GM12878 (cell line): ENCODE measurements at regions not wholly inside any gene's neighbourhood (a gene's known extent, or its start where the extent isn't known, plus 50 kb on each side); places are given as distances from the start of the nearest gene placed in this dataset.

Experiments
- ATAC-seq: fragments of 200-7000 bp; cut with Tn5 transposase; 3 replicates; pipeline ENCODE4 v1.9.1; 2020; ENCODE audit warnings: mild to moderate bottlenecking, moderate library complexity
- BruUV-seq: library from RNA; stranded (reverse); fragments of 400-500 nt; replicated peaks from 2 replicates; lab custom pipeline; 2021; lab: Mats Ljungman, UMichigan
- CTCF ChIA-PET: fragments of 300-600 bp; sonication (Branson Sonifier 250); formaldehyde crosslinking; extraction: SDS; loops from one replicate; lab custom pipeline; 2021; ENCODE audit warnings: inconsistent platforms; lab: Yijun Ruan, JAX
- POLR2A ChIA-PET: fragments of 350-600 bp; formaldehyde crosslinking; extraction: SDS; loops from one replicate; lab custom pipeline; 2021; ENCODE audit warnings: inconsistent platforms; lab: Charles Lee
- RAD21 ChIA-PET: fragments of 300-600 bp; sonication (Branson Sonifier 250); formaldehyde crosslinking; loops from one replicate; lab custom pipeline; 2023; ENCODE audit warnings: antibody characterized with exemption; ENCODE audit not compliant: unreplicated experiment; lab: Charles Lee
- SMC1A ChIA-PET: fragments of 300-600 bp; sonication (Branson Sonifier 250); formaldehyde crosslinking; loops from one replicate; lab custom pipeline; 2023; ENCODE audit not compliant: unreplicated experiment, uncharacterized antibody; lab: Charles Lee
- DNase-seq: peaks from one replicate; pipeline ENCODE4 v3.0.0-alpha.2; 2011; ENCODE audit warnings: low read depth, low spot score
- FAIRE-seq: peaks from 3 replicates; lab custom pipeline; 2011; peaks lifted over from hg19 to GRCh38; lab: Jason Lieb, UNC
- H2AFZ ChIP-seq: 2 replicates; pipeline ENCODE4 v1.6.0; 2011; ENCODE audit warnings: low read depth, low read length, control low read depth; ENCODE audit not compliant: control insufficient read depth
- H3K27ac ChIP-seq: 2 replicates; pipeline ENCODE4 v1.5.1; 2011; ENCODE audit warnings: control low read depth; ENCODE audit not compliant: control insufficient read depth, insufficient read depth
- H3K27me3 ChIP-seq, 2 experiments: replicated peaks in 1 of 2; 2 replicates each; pipeline versions ENCODE4 v1.6.0 to v1.6.1; 2011; ENCODE audit warnings: low read length in 1 of 2; ENCODE audit not compliant: control insufficient read depth in 2 of 2, insufficient read depth in 2 of 2
- H3K36me3 ChIP-seq, 2 experiments: 2 replicates each; pipeline ENCODE4 v1.5.1; 2011; ENCODE audit warnings: low read length in 1 of 2; ENCODE audit not compliant: control insufficient read depth in 2 of 2, insufficient read depth in 2 of 2
- H3K4me1 ChIP-seq: 2 replicates; pipeline ENCODE4 v1.6.1; 2011; ENCODE audit warnings: mild to moderate bottlenecking, low read length, moderate library complexity, mixed read lengths; ENCODE audit not compliant: control insufficient read depth, insufficient read depth
- H3K4me2 ChIP-seq: 2 replicates; pipeline ENCODE4 v1.6.0; 2011; ENCODE audit warnings: control low read depth; ENCODE audit not compliant: control insufficient read depth, insufficient read depth
- H3K4me3 ChIP-seq: fragments of 200-600 bp; sonication (generic); 2 replicates; pipeline ENCODE4 v1.5.1; 2016
- H3K79me2 ChIP-seq: 2 replicates; pipeline ENCODE4 v1.6.0; 2011; ENCODE audit warnings: low read length; ENCODE audit not compliant: control insufficient read depth, insufficient read depth
- H3K9ac ChIP-seq: 2 replicates; pipeline ENCODE4 v1.8.0; 2011; ENCODE audit warnings: low read length, control low read depth, mixed read lengths; ENCODE audit not compliant: control insufficient read depth, insufficient read depth
- H3K9me3 ChIP-seq: replicated peaks from 3 replicates; pipeline ENCODE4 v1.5.1; 2011; ENCODE audit warnings: mild to moderate bottlenecking, low read length; ENCODE audit not compliant: control insufficient read depth, insufficient read depth
- H4K20me1 ChIP-seq: 2 replicates; pipeline ENCODE4 v1.6.0; 2011; ENCODE audit not compliant: control insufficient read depth, insufficient read depth
- BMI1 ChIP-seq: fragments of 450-650 bp; IDR thresholded peaks from 2 replicates; pipeline ENCODE4 v1.6.1; 2016; ENCODE audit warnings: mild to moderate bottlenecking, moderate library complexity, borderline replicate concordance
- CTCF ChIP-seq, 3 experiments: IDR thresholded peaks in 2 of 3; conservative IDR thresholded peaks in 1 of 3; 2 replicates each; pipeline ENCODE4 v1.5.1; 2011; ENCODE audit warnings: low read depth in 3 of 3, low read length in 3 of 3, mild to moderate bottlenecking in 3 of 3, control low read depth in 2 of 3, moderate library complexity in 2 of 3, inconsistent platforms in 1 of 3, mixed read lengths in 1 of 3; ENCODE audit not compliant: control insufficient read depth in 2 of 3, insufficient read depth in 1 of 3; ENCODE audit errors: extremely low read depth in 1 of 3
- FOXK2 ChIP-seq: fragments of 450-650 bp; IDR thresholded peaks from 2 replicates; pipeline ENCODE4 v1.6.1; 2017; ENCODE audit warnings: mild to moderate bottlenecking, moderate library complexity
- KDM1A ChIP-seq: fragments of 200-600 bp; sonication (generic); IDR thresholded peaks from 2 replicates; pipeline ENCODE4 v1.6.1; 2016; ENCODE audit warnings: borderline replicate concordance
- MEF2A ChIP-seq: IDR thresholded peaks from 2 replicates; pipeline ENCODE4 v1.6.1; 2011; ENCODE audit warnings: low read depth, mild to moderate bottlenecking, low read length, moderate library complexity; ENCODE audit not compliant: insufficient read depth
- PKNOX1 ChIP-seq: fragments of 450-650 bp; IDR thresholded peaks from 2 replicates; pipeline ENCODE4 v1.6.1; 2016; ENCODE audit warnings: mild to moderate bottlenecking
- POLR2A ChIP-seq: IDR thresholded peaks from 2 replicates; pipeline ENCODE4 v1.6.1; 2011; ENCODE audit warnings: low read depth, mild to moderate bottlenecking, low read length
- TAF1 ChIP-seq: IDR thresholded peaks from 2 replicates; pipeline ENCODE4 v1.6.1; 2011; ENCODE audit warnings: mild to moderate bottlenecking, low read depth, low read length, borderline replicate concordance
- ZBTB11 ChIP-seq: fragments of 450-650 bp; formaldehyde crosslinking; IDR thresholded peaks from 2 replicates; pipeline ENCODE4 v1.5.0; 2022; ENCODE audit warnings: mild to moderate bottlenecking, missing genetic modification characterization
- WGBS: methylation state at CpG from one replicate; pipeline ENCODE4 v1.1.6; 2016; ENCODE audit warnings: low lambda C conversion rate; ENCODE audit not compliant: insufficient replicate concordance, insufficient coverage; ENCODE audit errors: missing lambda C conversion rate; 5-methylcytosine and 5-hydroxymethylcytosine counted together
- in situ Hi-C: fragments of 300-500 bp; cut with MboI; formaldehyde crosslinking; loops from 9 replicates; pipeline ENCODE4 v1.14.3; 2018; ENCODE audit warnings: mixed read lengths
- intact Hi-C: fragments of 100-400 bp; cut with micrococcal nuclease; formaldehyde crosslinking; loops from one replicate; pipeline ENCODE4 v1.14.2; 2022; ENCODE audit not compliant: unreplicated experiment

GRCh38 chr4:11301075-11301660 lies 127.5 kb downstream of the HS3ST1 start:
- no peak overlapping the region for H3K9ac ChIP-seq
- ChIA-PET SMC1A (interaction anchor here (1.7 kb wide), 1 partner anchor 9 kb away, joined by 4 read pairs; no protein-coding TSS in a partner anchor), RAD21 (no interaction called here), CTCF (no interaction called here), POLR2A (no interaction called here)
- no peaks in the 10 kb centered on the region for H3K27me3 ChIP-seq
- WGBS: 40% methylated on average over 4 of the region's 4 CpGs
- H3K4me2 ChIP-seq: no peak overlapping the region
- TF ChIP-seq CTCF (IDR thresholded peaks at IDR 0.05 in 2 of 3, conservative IDR thresholded peaks at IDR 0.05 in 1 of 3; ENCODE audit: control insufficient read depth in 2 of 3, extremely low read depth in 1 of 3, insufficient read depth in 1 of 3, low read depth in 3 of 3, low read length in 3 of 3): no peak
- no peak for TF ChIP-seq FOXK2
- no peak for TF ChIP-seq BMI1
- no peak for TF ChIP-seq MEF2A
- no peak for TF ChIP-seq KDM1A
- no peak for TF ChIP-seq TAF1
- no peak for TF ChIP-seq ZBTB11
- TF ChIP-seq PKNOX1: no peak
- TF ChIP-seq POLR2A: no peak
- no TSS peak for BruUV-seq
- FAIRE-seq: no peak
- H2AFZ ChIP-seq: no peak overlapping the region
- H3K36me3 ChIP-seq: no peaks in the 10 kb centered on the region
- DNase-seq: no peak
- in situ Hi-C loops (no loop called here), intact Hi-C loops (no loop called here)
- no peak overlapping the region for H3K4me3 ChIP-seq
- no peaks in the 10 kb centered on the region for H3K4me1 ChIP-seq
- H3K9me3 ChIP-seq: no peaks in the 10 kb centered on the region; the same call in 2 of the 3 replicates
- no peak overlapping the region for H3K27ac ChIP-seq
- H3K79me2 ChIP-seq: no peaks in the 10 kb centered on the region
- no peaks in the 10 kb centered on the region for H4K20me1 ChIP-seq
- no peak for ATAC-seq
